H1 (cell line): ENCODE measurements at regions not wholly inside any gene's neighbourhood (a gene's known extent, or its start where the extent isn't known, plus 50 kb on each side); places are given as distances from the start of the nearest gene placed in this dataset.

Source experiments
- CTCF ChIA-PET: fragments of 300-600 bp; sonication (Branson Sonifier 250); formaldehyde crosslinking; loops from one replicate; lab custom pipeline; 2021; ENCODE audit not compliant: partially characterized antibody; lab: Charles Lee
- POLR2A ChIA-PET: fragments of 300-600 bp; sonication (Branson Sonifier 250); formaldehyde crosslinking; loops from one replicate; lab custom pipeline; 2021; ENCODE audit warnings: inconsistent platforms; ENCODE audit not compliant: partially characterized antibody; lab: Charles Lee
- DNase-seq, 2 experiments: peaks; one replicate each; pipeline versions ENCODE4 v3.0.0 to v3.0.0-alpha.2; 2010 to 2022; ENCODE audit warnings: low spot score in 2 of 2, low read depth in 1 of 2, mixed read lengths in 1 of 2
- FAIRE-seq: peaks from 2 replicates; lab custom pipeline; 2011; peaks lifted over from hg19 to GRCh38; lab: Jason Lieb, UNC
- H2AFZ ChIP-seq: 2 replicates; pipeline ENCODE4 v1.8.1; 2012; ENCODE audit warnings: low read length, inconsistent platforms
- H2AK5ac ChIP-seq: 2 replicates; pipeline ENCODE4 v1.6.1; 2013; ENCODE audit warnings: low read depth, low read length
- H2BK120ac ChIP-seq: replicated peaks from 2 replicates; pipeline ENCODE3; 2013; ENCODE audit warnings: low read depth, low read length, inconsistent platforms
- H2BK12ac ChIP-seq: 2 replicates; pipeline ENCODE4 v1.6.1; 2013; ENCODE audit warnings: low read depth, low read length
- H2BK15ac ChIP-seq: 2 replicates; pipeline ENCODE4 v1.6.1; 2013; ENCODE audit warnings: low read length
- H2BK20ac ChIP-seq: 2 replicates; pipeline ENCODE4 v1.6.1; 2013; ENCODE audit warnings: low read length
- H2BK5ac ChIP-seq: 2 replicates; pipeline ENCODE4 v1.6.1; 2013; ENCODE audit warnings: low read depth, low read length
- H3K14ac ChIP-seq: 2 replicates; pipeline ENCODE4 v1.6.1; 2013; ENCODE audit warnings: inconsistent platforms; ENCODE audit not compliant: insufficient read length
- H3K18ac ChIP-seq: 2 replicates; pipeline ENCODE4 v1.6.1; 2013; ENCODE audit warnings: low read length; ENCODE audit errors: extremely low read depth
- H3K23ac ChIP-seq: 2 replicates; pipeline ENCODE4 v1.6.1; 2013; ENCODE audit warnings: inconsistent platforms; ENCODE audit not compliant: insufficient read length
- H3K23me2 ChIP-seq: 2 replicates; pipeline ENCODE4 v1.6.1; 2013; ENCODE audit warnings: low read depth, low read length
- H3K27ac ChIP-seq: 2 replicates; pipeline ENCODE4 v1.6.1; 2011; ENCODE audit warnings: low read depth, low read length, inconsistent platforms
- H3K27me3 ChIP-seq, 4 experiments: replicated peaks in 1 of 4; 1 replicate in 1 of 4; 2 replicates in 3 of 4; pipeline versions ENCODE4 v1.6.1 to v1.8.1; 2011 to 2013; ENCODE audit warnings: low read length in 3 of 4, mild to moderate bottlenecking in 3 of 4, inconsistent platforms in 2 of 4, mixed read lengths in 2 of 4, moderate library complexity in 1 of 4; ENCODE audit not compliant: control insufficient read depth in 3 of 4, insufficient read depth in 3 of 4; ENCODE audit errors: extremely low read depth in 1 of 4
- H3K36me3 ChIP-seq, 4 experiments: 2 replicates each; pipeline versions ENCODE4 v1.6.1 to v1.8.1; 2011 to 2013; ENCODE audit warnings: mild to moderate bottlenecking in 4 of 4, low read length in 3 of 4, moderate library complexity in 2 of 4, control low read depth in 1 of 4, inconsistent platforms in 1 of 4; ENCODE audit not compliant: insufficient read depth in 4 of 4, control insufficient read depth in 2 of 4
- H3K4ac ChIP-seq: replicated peaks from 2 replicates; pipeline ENCODE3; 2013; ENCODE audit warnings: low read length, low read depth, mixed read lengths, inconsistent platforms; ENCODE audit not compliant: insufficient read length
- H3K4me1 ChIP-seq, 4 experiments: replicated peaks in 1 of 4; 1 replicate in 1 of 4; 2 replicates in 3 of 4; pipeline versions ENCODE4 v1.6.1 to v1.8.1; 2011 to 2013; ENCODE audit warnings: low read length in 3 of 4, inconsistent platforms in 2 of 4, mixed read lengths in 1 of 4; ENCODE audit not compliant: insufficient read depth in 4 of 4, control insufficient read depth in 3 of 4
- H3K4me2 ChIP-seq, 2 experiments: 2 replicates each; pipeline versions ENCODE4 v1.6.1 to v1.8.1; 2011 to 2013; ENCODE audit warnings: low read depth in 2 of 2, low read length in 2 of 2, control low read depth in 1 of 2, inconsistent platforms in 1 of 2, mild to moderate bottlenecking in 1 of 2; ENCODE audit not compliant: insufficient read depth in 1 of 2
- H3K4me3 ChIP-seq, 4 experiments: fragments of 200-600, 300-600 bp in 1 of 4; sonication (generic), shearing (Covaris generic), sonication (Bioruptor Twin) in 1 of 4; 2 replicates each; pipeline versions ENCODE4 v1.5.1 to v1.8.1; 2011 to 2016; ENCODE audit warnings: low read length in 4 of 4, low read depth in 3 of 4, control low read depth in 2 of 4, inconsistent platforms in 2 of 4, mild to moderate bottlenecking in 2 of 4, mixed read lengths in 1 of 4, moderate library complexity in 1 of 4; ENCODE audit not compliant: insufficient read depth in 2 of 4; ENCODE audit errors: extremely low read depth in 1 of 4
- H3K56ac ChIP-seq: replicated peaks from 2 replicates; pipeline ENCODE3; 2013; ENCODE audit warnings: low read depth, mild to moderate bottlenecking, mixed read lengths, low read length, inconsistent platforms; ENCODE audit not compliant: insufficient read length
- H3K79me1 ChIP-seq: 2 replicates; pipeline ENCODE4 v1.6.1; 2013; ENCODE audit warnings: low read depth, low read length, control low read depth
- H3K79me2 ChIP-seq, 2 experiments: 2 replicates each; pipeline versions ENCODE4 v1.6.1 to v1.8.1; 2012 to 2013; ENCODE audit warnings: low read length in 2 of 2, mild to moderate bottlenecking in 2 of 2, inconsistent platforms in 1 of 2; ENCODE audit not compliant: insufficient read depth in 2 of 2, control insufficient read depth in 1 of 2
- H3K9ac ChIP-seq, 4 experiments: replicated peaks in 1 of 4; 1 replicate in 1 of 4; 2 replicates in 3 of 4; pipeline versions ENCODE4 v1.6.1 to v1.8.1; 2011 to 2013; ENCODE audit warnings: low read depth in 3 of 4, low read length in 3 of 4, control low read depth in 2 of 4, mild to moderate bottlenecking in 2 of 4, moderate library complexity in 2 of 4, inconsistent platforms in 1 of 4; ENCODE audit errors: extremely low read depth in 1 of 4
- H3K9me3 ChIP-seq, 2 experiments: 2 replicates each; pipeline versions ENCODE4 v1.6.1 to v1.8.1; 2012 to 2013; ENCODE audit warnings: mild to moderate bottlenecking in 2 of 2, moderate library complexity in 2 of 2, control low read depth in 1 of 2, inconsistent platforms in 1 of 2, low read depth in 1 of 2, low read length in 1 of 2, mixed read lengths in 1 of 2; ENCODE audit not compliant: insufficient read depth in 2 of 2
- H4K20me1 ChIP-seq, 2 experiments: replicated peaks in 1 of 2; 2 replicates each; pipeline versions ENCODE3 to v1.8.1; 2011 to 2013; ENCODE audit warnings: inconsistent platforms in 2 of 2, low read length in 2 of 2, mild to moderate bottlenecking in 1 of 2; ENCODE audit not compliant: insufficient read depth in 2 of 2, control insufficient read depth in 1 of 2
- H4K5ac ChIP-seq: 2 replicates; pipeline ENCODE4 v1.6.1; 2013; ENCODE audit warnings: low read length, low read depth, mixed read lengths, inconsistent platforms; ENCODE audit not compliant: insufficient read length
- H4K8ac ChIP-seq: 2 replicates; pipeline ENCODE4 v1.8.0; 2013; ENCODE audit warnings: mild to moderate bottlenecking, moderate library complexity, low read length, inconsistent platforms; ENCODE audit not compliant: insufficient read depth; ENCODE audit errors: extremely low read depth
- H4K91ac ChIP-seq: replicated peaks from 2 replicates; pipeline ENCODE3; 2013; ENCODE audit warnings: low read length, mixed read lengths, inconsistent platforms; ENCODE audit not compliant: insufficient read length
- CBX5 ChIP-seq: fragments of 300-800, 300-1000 bp; sonication (generic); IDR thresholded peaks from 2 replicates; pipeline ENCODE4 v1.7.1; 2016; ENCODE audit warnings: antibody characterized with exemption, low read length, low read depth
- CHD1 ChIP-seq: IDR thresholded peaks from 2 replicates; pipeline ENCODE4 v1.6.1; 2012; ENCODE audit warnings: low read depth, low read length, improper control_type of control experiment
- EGR1 ChIP-seq: IDR thresholded peaks from 2 replicates; pipeline ENCODE4 v1.6.1; 2011; ENCODE audit warnings: low read depth, low read length, borderline replicate concordance
- GABPA ChIP-seq: IDR thresholded peaks from 2 replicates; pipeline ENCODE4 v1.6.1; 2011; ENCODE audit warnings: mild to moderate bottlenecking, low read length, moderate library complexity, borderline replicate concordance; ENCODE audit not compliant: insufficient read depth
- KDM1A ChIP-seq: fragments of 200-600, 300-600 bp; sonication (generic); IDR thresholded peaks from 2 replicates; pipeline ENCODE4 v1.7.1; 2016; ENCODE audit warnings: mild to moderate bottlenecking, low read length, borderline replicate concordance
- PHF8 ChIP-seq: fragments of 200-600 bp; sonication (generic); conservative IDR thresholded peaks from 2 replicates; pipeline ENCODE4 v1.7.1; 2012; ENCODE audit warnings: low read depth, mild to moderate bottlenecking, inconsistent platforms, low read length, moderate library complexity
- POLR2AphosphoS5 ChIP-seq: IDR thresholded peaks from 2 replicates; pipeline ENCODE4 v1.6.1; 2011; ENCODE audit warnings: low read depth, low read length
- RAD21 ChIP-seq, 2 experiments: IDR thresholded peaks in 1 of 2; conservative IDR thresholded peaks in 1 of 2; 2 replicates each; pipeline ENCODE4 v1.6.1; 2011; ENCODE audit warnings: low read depth in 2 of 2, low read length in 2 of 2, improper control_type of control experiment in 1 of 2, inconsistent platforms in 1 of 2, mild to moderate bottlenecking in 1 of 2, moderate library complexity in 1 of 2
- SIN3A ChIP-seq, 2 experiments: IDR thresholded peaks in 1 of 2; conservative IDR thresholded peaks in 1 of 2; 2 replicates each; pipeline ENCODE4 v1.6.1; 2011 to 2012; ENCODE audit warnings: low read length in 2 of 2, improper control_type of control experiment in 1 of 2, low read depth in 1 of 2, mild to moderate bottlenecking in 1 of 2
- SP2 ChIP-seq: IDR thresholded peaks from 2 replicates; pipeline ENCODE4 v1.6.1; 2012; ENCODE audit warnings: mild to moderate bottlenecking, low read length, inconsistent platforms
- SRF ChIP-seq: IDR thresholded peaks from 2 replicates; pipeline ENCODE4 v1.6.1; 2011; ENCODE audit warnings: mild to moderate bottlenecking, low read depth, low read length, moderate library complexity
- TAF1 ChIP-seq: IDR thresholded peaks from 2 replicates; pipeline ENCODE4 v1.6.1; 2011; ENCODE audit warnings: mild to moderate bottlenecking, low read depth, low read length
- WGBS, 2 experiments: shearing (Covaris generic) in 1 of 2; methylation state at CpG; one replicate each; pipeline versions ENCODE4 v1.1.6 to v1.1.7; 2013 to 2015; ENCODE audit warnings: low lambda C conversion rate in 2 of 2, mixed read lengths in 2 of 2, inconsistent platforms in 1 of 2, low coverage in 1 of 2, missing lambda C conversion rate in 1 of 2; ENCODE audit not compliant: insufficient replicate concordance in 2 of 2, insufficient coverage in 1 of 2, insufficient read length in 1 of 2; ENCODE audit errors: extremely low coverage in 1 of 2, missing lambda C conversion rate in 1 of 2; 5-methylcytosine and 5-hydroxymethylcytosine counted together

DNA sequence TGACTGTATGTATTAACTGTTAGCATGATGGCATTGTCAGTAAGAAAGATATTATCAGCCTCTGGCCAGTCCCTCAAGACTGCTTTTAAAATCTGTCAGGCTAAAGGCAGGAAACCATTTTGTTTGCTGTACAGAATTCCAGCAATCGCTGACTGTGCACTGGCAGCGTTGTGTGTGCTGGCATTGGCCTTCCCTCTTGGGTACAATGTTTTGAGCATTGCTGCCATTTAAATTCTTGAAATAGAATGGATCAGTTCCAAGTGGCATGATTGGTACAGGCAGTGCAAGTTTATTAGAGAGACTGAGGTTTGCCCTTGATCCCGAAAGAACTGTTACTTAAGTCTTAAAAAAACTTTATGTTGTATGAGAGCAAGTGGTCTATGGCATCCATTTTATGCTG lies 788.7 kb downstream of the OTOL1 start:
- Histone ChIP-seq H2BK120ac (no peak overlapping the region), H2BK12ac (no peak overlapping the region), H3K56ac (no peak overlapping the region), H3K4me1 (no peaks in the 10 kb centered on the region), H3K27ac (no peak overlapping the region), H3K4me2 (no peak overlapping the region), H3K36me3 (no peaks in the 10 kb centered on the region), H3K9ac (no peak overlapping the region), H4K5ac (no peak overlapping the region), H3K4ac (no peak overlapping the region), H3K23ac (no peak overlapping the region), H4K20me1 (no peaks in the 10 kb centered on the region), H2BK20ac (no peak overlapping the region), H2BK5ac (no peak overlapping the region), H2AFZ (no peak overlapping the region), H3K79me2 (no peaks in the 10 kb centered on the region), H4K8ac (no peak overlapping the region), H2BK15ac (no peak overlapping the region), H2AK5ac (no peak overlapping the region), H3K27me3 (peaks cover 0 to 1% (median 0%) of the 10 kb centered on the region in 4 experiments; a peak in 1 of 7 replicates), H3K79me1 (no peaks in the 10 kb centered on the region), H3K18ac (no peak overlapping the region), H3K4me3 (no peak overlapping the region), H3K9me3 (peaks cover 0 to 6% of the 10 kb centered on the region in 2 experiments; a peak in 1 of 4 replicates), H4K91ac (no peak overlapping the region), H3K14ac (no peak overlapping the region), H3K23me2 (peaks cover 3% of the 10 kb centered on the region)
- DNase-seq (no peak), FAIRE-seq (no peak)
- WGBS, 2 experiments: 96% methylated on average over 3 of the region's 3 CpGs; no CpG with 5 or more reads in 1 of the 2 experiments
- ChIA-PET CTCF (no interaction called here), POLR2A (no interaction called here)
- TF ChIP-seq SRF (no peak), RAD21 (IDR thresholded peaks at IDR 0.05 in 1 of 2, conservative IDR thresholded peaks at IDR 0.05 in 1 of 2; ENCODE audit: low read depth in 2 of 2, low read length in 2 of 2) (no peak), KDM1A (no peak), SP2 (no peak), EGR1 (no peak), PHF8 (no peak), CBX5 (no peak), GABPA (no peak), POLR2AphosphoS5 (no peak), CHD1 (no peak), SIN3A (conservative IDR thresholded peaks at IDR 0.05 in 1 of 2, IDR thresholded peaks at IDR 0.05 in 1 of 2; ENCODE audit: low read depth in 1 of 2, low read length in 2 of 2) (no peak), TAF1 (no peak)
